CD14-positive monocyte (primary cell): ENCODE measurements at regions not wholly inside any gene's neighbourhood (a gene's known extent, or its start where the extent isn't known, plus 50 kb on each side); places are given as distances from the start of the nearest gene placed in this dataset.

Source experiments
- DNase-seq, 3 donors: peaks; one replicate each; pipeline ENCODE4 v3.0.0-alpha.2; 2011 to 2022
- H2AFZ ChIP-seq: 2 replicates; pipeline ENCODE4 v1.6.0; 2012; ENCODE audit warnings: mild to moderate bottlenecking, low read depth, low read length, inconsistent platforms; ENCODE audit not compliant: insufficient read depth, poor library complexity, severe bottlenecking
- H3K27ac ChIP-seq, 2 donors: 1 replicate in 1 of 2; 2 replicates in 1 of 2; pipeline ENCODE4 v1.5.1; 2012 to 2013; ENCODE audit warnings: low read length in 2 of 2, control low read depth in 1 of 2, inconsistent platforms in 1 of 2, low read depth in 1 of 2, mild to moderate bottlenecking in 1 of 2
- H3K27me3 ChIP-seq, 2 donors: one replicate each; pipeline versions ENCODE4 v1.6.0 to v1.6.1; 2011 to 2013; ENCODE audit warnings: low read length in 2 of 2; ENCODE audit not compliant: control insufficient read depth in 2 of 2, insufficient read depth in 2 of 2
- H3K36me3 ChIP-seq, 2 donors: replicated peaks in 1 of 2; 1 replicate in 1 of 2; 2 replicates in 1 of 2; pipeline versions ENCODE4 v1.5.1 to v1.6.1; 2012 to 2013; ENCODE audit warnings: low read length in 2 of 2, control low read depth in 1 of 2, inconsistent platforms in 1 of 2, mild to moderate bottlenecking in 1 of 2; ENCODE audit not compliant: insufficient read depth in 2 of 2, control insufficient read depth in 1 of 2
- H3K4me1 ChIP-seq, 2 donors: 1 replicate in 1 of 2; 2 replicates in 1 of 2; pipeline versions ENCODE4 v1.5.1 to v1.6.1; 2012 to 2013; ENCODE audit warnings: low read length in 2 of 2, control low read depth in 1 of 2, inconsistent platforms in 1 of 2, mild to moderate bottlenecking in 1 of 2, moderate library complexity in 1 of 2; ENCODE audit not compliant: insufficient read depth in 2 of 2, control insufficient read depth in 1 of 2
- H3K4me2 ChIP-seq: replicated peaks from 2 replicates; pipeline ENCODE3; 2012; ENCODE audit warnings: low read length, moderate library complexity, mild to moderate bottlenecking; ENCODE audit not compliant: poor library complexity, severe bottlenecking; ENCODE audit errors: extremely low read depth
- H3K4me3 ChIP-seq, 3 experiments: fragments of 200-600 bp in 1 of 3; sonication (generic) in 1 of 3; replicated peaks in 1 of 3; 1 replicate in 2 of 3; 2 replicates in 1 of 3; pipeline ENCODE4 v1.5.1; 2011 to 2013; ENCODE audit warnings: low read length in 3 of 3, mild to moderate bottlenecking in 3 of 3, control low read depth in 2 of 3, low read depth in 2 of 3, inconsistent platforms in 1 of 3, moderate library complexity in 1 of 3
- H3K79me2 ChIP-seq: 2 replicates; pipeline ENCODE4 v1.6.0; 2012; ENCODE audit warnings: mild to moderate bottlenecking, control low read depth, inconsistent platforms, low read length, moderate library complexity; ENCODE audit not compliant: insufficient read depth
- H3K9ac ChIP-seq: 2 replicates; pipeline ENCODE4 v1.6.0; 2017; ENCODE audit warnings: low read length, mild to moderate bottlenecking; ENCODE audit not compliant: insufficient read depth, poor library complexity, severe bottlenecking
- H3K9me3 ChIP-seq, 2 donors: replicated peaks in 1 of 2; 1 replicate in 1 of 2; 2 replicates in 1 of 2; pipeline versions ENCODE4 v1.5.1 to v1.6.1; 2012 to 2013; ENCODE audit warnings: low read length in 2 of 2, control low read depth in 1 of 2; ENCODE audit not compliant: control insufficient read depth in 1 of 2, insufficient read depth in 1 of 2
- H4K20me1 ChIP-seq: 2 replicates; pipeline ENCODE4 v1.6.0; 2012; ENCODE audit warnings: mild to moderate bottlenecking, low read length, control low read depth, moderate library complexity; ENCODE audit not compliant: insufficient read depth
- H3K27ac Mint-ChIP-seq, 7 donors: one replicate each; pipeline ENCODE4 v1.8.0; 2020; ENCODE audit warnings: mild to moderate bottlenecking in 7 of 7, mixed read lengths in 7 of 7, moderate library complexity in 6 of 7, inconsistent platforms in 2 of 7
- H3K27me3 Mint-ChIP-seq, 3 donors: one replicate each; pipeline ENCODE4 v1.8.0; 2021 to 2022; ENCODE audit warnings: low read depth in 3 of 3, mild to moderate bottlenecking in 3 of 3, mixed read lengths in 3 of 3, moderate library complexity in 3 of 3, inconsistent platforms in 1 of 3
- H3K36me3 Mint-ChIP-seq, 2 donors: one replicate each; pipeline ENCODE4 v1.8.0; 2020; ENCODE audit warnings: mixed read lengths in 2 of 2, inconsistent platforms in 1 of 2, mild to moderate bottlenecking in 1 of 2
- H3K4me1 Mint-ChIP-seq: one replicate; pipeline ENCODE4 v1.8.0; 2020; ENCODE audit warnings: mild to moderate bottlenecking, mixed read lengths
- H3K4me3 Mint-ChIP-seq, 2 donors: one replicate each; pipeline ENCODE4 v1.8.0; 2020; ENCODE audit warnings: mild to moderate bottlenecking in 2 of 2, mixed read lengths in 2 of 2, moderate library complexity in 1 of 2
- H3K9me3 Mint-ChIP-seq, 7 donors: one replicate each; pipeline ENCODE4 v1.8.0; 2020 to 2022; ENCODE audit warnings: mixed read lengths in 7 of 7, mild to moderate bottlenecking in 6 of 7, moderate library complexity in 6 of 7, inconsistent platforms in 2 of 7
- WGBS: methylation state at CpG from one replicate; pipeline ENCODE4 v1.1.5; 2013; ENCODE audit warnings: missing lambda C conversion rate; ENCODE audit not compliant: insufficient coverage; 5-methylcytosine and 5-hydroxymethylcytosine counted together
- intact Hi-C, 2 donors: fragments of 100-400 bp; cut with micrococcal nuclease; formaldehyde crosslinking; loops; one replicate each; pipeline versions ENCODE4 v1.15.0 to v1.15.1; 2023
- TF ChIP-seq, protein P1 (sequence below): fragments of 200-600 bp; IDR thresholded peaks from one replicate; pipeline ENCODE4 v1.8.0; 2022; ENCODE audit warnings: antibody characterized with exemption, mild to moderate bottlenecking

- H3K4me2 ChIP-seq = no peak overlapping the region
- no peak for DNase-seq
- no peaks in the 10 kb centered on the region for H3K27me3 ChIP-seq
- H3K79me2 ChIP-seq = no peaks in the 10 kb centered on the region
- Mint-ChIP-seq H3K4me1 (peaks cover 29% of the 10 kb centered on the region), H3K9me3 (peaks cover 0 to 2% (median 0%) of the 10 kb centered on the region in 7 donors), H3K27me3 (no peaks in the 10 kb centered on the region), H3K27ac (peak overlapping the region in 3 of 7 donors; percentile 1 to 49 (median 38)), H3K4me3 (no peak overlapping the region), H3K36me3 (no peaks in the 10 kb centered on the region)
- H2AFZ ChIP-seq = no peak overlapping the region
- no peaks in the 10 kb centered on the region for H3K9me3 ChIP-seq
- no peaks in the 10 kb centered on the region for H4K20me1 ChIP-seq
- TF ChIP-seq, protein P1, sequence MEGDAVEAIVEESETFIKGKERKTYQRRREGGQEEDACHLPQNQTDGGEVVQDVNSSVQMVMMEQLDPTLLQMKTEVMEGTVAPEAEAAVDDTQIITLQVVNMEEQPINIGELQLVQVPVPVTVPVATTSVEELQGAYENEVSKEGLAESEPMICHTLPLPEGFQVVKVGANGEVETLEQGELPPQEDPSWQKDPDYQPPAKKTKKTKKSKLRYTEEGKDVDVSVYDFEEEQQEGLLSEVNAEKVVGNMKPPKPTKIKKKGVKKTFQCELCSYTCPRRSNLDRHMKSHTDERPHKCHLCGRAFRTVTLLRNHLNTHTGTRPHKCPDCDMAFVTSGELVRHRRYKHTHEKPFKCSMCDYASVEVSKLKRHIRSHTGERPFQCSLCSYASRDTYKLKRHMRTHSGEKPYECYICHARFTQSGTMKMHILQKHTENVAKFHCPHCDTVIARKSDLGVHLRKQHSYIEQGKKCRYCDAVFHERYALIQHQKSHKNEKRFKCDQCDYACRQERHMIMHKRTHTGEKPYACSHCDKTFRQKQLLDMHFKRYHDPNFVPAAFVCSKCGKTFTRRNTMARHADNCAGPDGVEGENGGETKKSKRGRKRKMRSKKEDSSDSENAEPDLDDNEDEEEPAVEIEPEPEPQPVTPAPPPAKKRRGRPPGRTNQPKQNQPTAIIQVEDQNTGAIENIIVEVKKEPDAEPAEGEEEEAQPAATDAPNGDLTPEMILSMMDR = no peak
- H3K27ac ChIP-seq = no peak overlapping the region
- H3K4me1 ChIP-seq = peaks cover 15 to 27% of the 10 kb centered on the region in 2 donors
- H3K4me3 ChIP-seq = no peak overlapping the region
- no peak overlapping the region for H3K9ac ChIP-seq
- WGBS = 81% methylated on average over 8 of the region's 11 CpGs
- H3K36me3 ChIP-seq = no peaks in the 10 kb centered on the region
- intact Hi-C loops = no loop called here
Observed at GRCh38 chr17:68704871-68705713, 103.9 kb upstream of the FAM20A start.

GRCh38 chr17:68701046-68701445, 99.9 kb upstream of the FAM20A start:
- no CpG with 5 or more reads among the region's 2 CpGs for WGBS
- H3K4me1 ChIP-seq = peaks cover 27 to 29% of the 10 kb centered on the region in 2 donors
- H3K9ac ChIP-seq = no peak overlapping the region
- no peaks in the 10 kb centered on the region for H3K27me3 Mint-ChIP-seq
- DNase-seq = no peak
- no peak overlapping the region for H3K4me3 Mint-ChIP-seq
- H3K79me2 ChIP-seq = no peaks in the 10 kb centered on the region
- peaks cover 31% of the 10 kb centered on the region for H3K4me1 Mint-ChIP-seq
- H3K27ac Mint-ChIP-seq = no peak overlapping the region
- no peaks in the 10 kb centered on the region for H3K36me3 Mint-ChIP-seq
- H3K9me3 ChIP-seq = no peaks in the 10 kb centered on the region
- intact Hi-C loops = no loop called here
- no peak overlapping the region for H3K4me3 ChIP-seq
- peaks cover 0 to 2% (median 0%) of the 10 kb centered on the region in 7 donors for H3K9me3 Mint-ChIP-seq
- TF ChIP-seq, protein P1 = no peak
- H3K4me2 ChIP-seq = no peak overlapping the region
- no peaks in the 10 kb centered on the region for H3K36me3 ChIP-seq
- no peaks in the 10 kb centered on the region for H4K20me1 ChIP-seq
- H3K27me3 ChIP-seq = no peaks in the 10 kb centered on the region
- no peak overlapping the region for H2AFZ ChIP-seq
- no peak overlapping the region for H3K27ac ChIP-seq
